Fibroblast of gingiva (primary cell): ENCODE measurements at regions not wholly inside any gene's neighbourhood (a gene's known extent, or its start where the extent isn't known, plus 50 kb on each side); places are given as distances from the start of the nearest gene placed in this dataset.

Experiments
- DNase-seq: peaks from one replicate; pipeline ENCODE4 v3.0.0-alpha.2; 2011; ENCODE audit warnings: low read depth

DNA sequence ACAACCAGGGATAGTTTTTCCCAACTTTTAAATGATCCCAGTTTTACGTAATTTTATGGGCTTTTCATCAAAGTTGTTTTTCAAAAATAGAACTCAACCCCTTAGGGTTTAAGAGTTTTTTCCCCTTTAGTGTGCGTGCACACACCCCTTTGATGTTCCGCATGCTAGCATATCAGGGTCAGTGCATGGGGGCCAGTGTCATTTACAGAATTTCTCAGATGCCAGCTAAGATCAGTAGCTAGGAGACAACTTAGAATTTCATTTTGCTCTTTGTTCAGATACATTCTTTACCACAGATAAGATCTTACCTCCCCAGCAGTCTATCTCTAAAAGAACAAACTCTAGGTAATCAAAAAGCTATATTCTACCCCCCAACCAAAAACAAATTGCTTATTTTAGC, 238.5 kb upstream of the SASH1 start:
- DNase-seq: no peak

DNA sequence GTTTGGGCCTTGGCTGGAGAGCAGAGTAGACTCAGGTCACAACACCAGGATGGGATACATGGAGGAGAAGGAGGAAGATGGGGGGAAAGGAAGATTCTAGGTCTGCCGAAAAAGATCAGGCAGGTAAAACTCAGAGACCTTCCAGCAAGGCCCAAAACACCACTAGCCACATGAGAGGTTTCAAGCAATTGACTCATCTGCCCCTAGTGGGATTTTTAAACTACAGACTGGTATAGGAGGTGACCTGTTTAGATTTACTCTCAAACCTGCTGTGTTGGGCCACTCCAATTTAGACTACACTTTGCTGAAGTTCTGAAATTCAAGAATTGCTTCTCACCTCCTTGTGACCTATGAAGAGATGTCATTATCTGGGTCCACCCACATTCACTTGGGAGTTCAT, 236.9 kb upstream of the SASH1 start:
- DNase-seq: no peak

DNA sequence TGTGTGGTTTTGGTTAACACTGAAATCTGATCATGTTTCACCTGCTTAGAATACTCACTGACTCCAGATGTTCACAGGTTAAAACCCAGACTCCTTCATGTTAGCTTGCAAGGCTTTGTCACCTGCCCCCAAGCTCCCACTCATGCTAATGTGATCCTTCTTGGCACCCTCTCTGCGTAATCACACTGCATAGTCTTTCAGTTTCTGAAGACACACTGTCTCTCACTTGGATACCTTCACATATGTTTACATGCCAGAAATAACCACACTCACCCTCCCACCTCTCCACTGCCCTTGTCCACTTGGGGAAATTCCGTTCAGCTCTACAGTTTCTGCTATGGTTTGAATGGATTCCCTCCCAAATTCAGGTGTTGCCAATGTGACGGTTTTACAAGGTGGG, 234.7 kb upstream of the SASH1 start:
- DNase-seq: no peak

DNA sequence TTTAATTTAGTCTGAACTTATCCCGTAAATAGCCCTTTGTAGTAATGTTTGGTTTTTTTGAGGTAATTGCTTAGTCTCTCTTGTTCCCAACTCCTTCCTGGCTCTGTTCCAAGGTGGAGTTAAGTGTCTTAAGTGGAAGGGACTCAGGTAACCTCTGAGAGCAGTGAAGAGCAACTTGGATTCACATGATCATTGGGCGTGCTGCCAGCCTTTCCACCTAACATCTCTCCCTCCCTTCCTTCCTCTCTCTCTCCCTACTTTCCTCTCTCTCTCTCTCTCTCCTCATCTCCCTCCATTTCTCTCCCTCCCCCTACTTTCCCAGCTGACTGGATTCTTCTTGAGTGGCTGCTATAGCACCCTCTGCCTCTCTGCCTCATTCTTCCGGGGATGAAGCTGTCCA, 232.9 kb upstream of the SASH1 start:
- DNase-seq: no peak

DNA sequence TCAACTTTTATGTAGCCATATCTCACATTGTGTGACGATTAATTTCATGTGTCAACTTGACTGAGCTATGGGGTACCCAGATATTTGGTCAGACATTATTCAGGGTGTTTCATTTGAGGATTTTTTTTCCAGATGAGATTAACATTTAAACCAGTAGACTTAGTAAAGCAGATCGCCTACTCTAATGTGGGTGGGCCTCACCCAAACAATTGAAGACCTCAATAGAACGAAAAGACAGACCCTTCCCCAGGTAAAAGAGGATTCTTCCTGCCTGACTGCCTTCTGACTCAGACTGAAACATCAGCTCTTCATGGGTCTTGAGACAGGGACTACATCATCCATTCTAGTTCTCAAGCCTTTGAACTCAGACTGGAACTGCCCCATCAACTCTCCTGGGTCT, 231.7 kb upstream of the SASH1 start:
- DNase-seq: no peak

DNA sequence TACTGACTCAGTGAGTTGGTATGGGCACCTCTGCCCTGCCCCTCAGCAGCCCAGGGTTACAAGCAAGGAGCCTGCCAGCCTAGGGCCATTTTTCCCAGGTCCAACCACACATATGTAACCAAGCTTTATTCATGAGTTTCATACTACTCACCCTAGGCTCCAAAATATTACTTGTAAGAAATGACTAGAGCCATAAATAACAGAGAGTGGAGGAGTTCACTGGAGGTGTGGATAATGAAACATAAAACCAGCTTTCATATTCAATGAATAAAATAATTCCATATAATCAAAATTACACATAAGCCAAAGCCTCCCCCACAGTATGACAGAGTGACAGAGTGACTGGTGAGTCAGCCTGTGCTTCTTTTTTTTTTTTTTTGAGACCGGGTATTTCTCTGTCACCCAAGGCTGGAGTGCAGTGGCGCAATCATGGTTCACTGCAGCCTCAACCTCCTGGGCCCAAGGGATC, 229.8 kb upstream of the SASH1 start:
- DNase-seq: no peak

DNA sequence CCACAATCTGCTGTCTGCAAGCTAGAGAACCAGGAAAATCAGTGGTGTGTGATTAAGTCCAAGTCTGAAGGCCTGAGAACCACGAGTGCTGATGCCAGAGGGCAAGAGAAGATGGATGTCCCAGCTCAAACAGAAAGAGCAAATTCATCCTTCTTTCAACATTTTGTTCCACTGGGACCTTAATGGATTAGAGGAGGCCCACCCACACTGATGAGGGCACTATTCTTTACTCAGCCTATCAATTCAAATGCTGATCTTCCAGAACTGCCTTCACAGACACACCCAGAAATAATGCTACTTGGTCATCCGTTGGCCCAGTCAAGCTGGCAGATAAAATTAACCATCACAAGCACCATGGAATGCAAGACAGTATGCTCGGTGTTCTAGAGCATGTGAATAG, 226.6 kb upstream of the SASH1 start:
- DNase-seq: no peak

DNA sequence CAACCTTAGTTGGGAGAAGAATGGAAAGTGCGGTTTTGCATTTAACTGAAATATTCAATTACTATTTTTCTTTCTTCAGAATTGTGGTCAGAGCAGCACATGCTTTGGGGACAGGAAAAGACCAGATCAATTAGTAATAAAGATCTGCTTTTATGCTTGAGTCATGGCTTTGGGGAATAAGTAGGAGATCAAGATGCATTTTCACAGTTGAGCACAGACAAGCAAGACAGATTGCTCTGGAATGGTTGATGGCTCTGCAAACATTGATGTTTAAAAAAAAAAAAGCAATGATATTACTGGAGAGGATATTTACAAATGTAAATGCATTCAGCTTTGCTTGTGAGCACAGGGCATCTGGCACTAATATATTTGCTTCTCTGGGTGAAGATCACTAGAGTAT, 224.4 kb upstream of the SASH1 start:
- no peak for DNase-seq

DNA sequence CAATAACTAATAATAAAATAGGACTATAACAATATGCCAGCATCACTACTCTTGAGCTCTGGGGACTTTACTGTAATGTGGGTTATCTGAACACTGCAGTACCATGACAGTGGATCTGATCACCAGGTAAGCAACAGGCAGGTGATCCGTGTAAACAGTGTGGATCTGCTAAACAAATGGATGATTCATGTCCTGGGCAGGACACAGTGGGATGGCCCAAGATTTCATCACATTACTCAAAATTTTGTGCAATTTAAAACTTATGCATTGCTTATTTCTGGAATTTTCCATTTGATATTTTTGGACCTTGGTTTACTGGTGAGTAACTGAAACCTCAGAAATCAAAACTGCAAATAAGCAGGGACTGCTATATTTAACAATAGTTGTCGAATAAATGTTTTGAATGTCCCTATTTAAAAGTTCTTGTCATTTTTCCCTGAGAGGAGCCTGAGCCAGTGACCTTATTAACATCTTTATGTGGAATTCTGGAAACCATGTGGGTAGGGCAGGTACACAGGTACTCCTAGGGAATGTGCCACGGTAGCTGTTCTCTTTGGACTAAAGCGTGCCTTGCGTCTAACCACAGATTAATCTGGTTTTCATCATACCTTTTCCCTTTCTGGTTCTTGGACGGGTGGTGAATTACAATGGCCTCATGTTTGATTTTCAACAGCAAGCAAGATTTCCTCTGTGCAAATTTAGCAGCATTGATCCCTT, 214.5 kb upstream of the SASH1 start:
- DNase-seq: peak; percentile 70

DNA sequence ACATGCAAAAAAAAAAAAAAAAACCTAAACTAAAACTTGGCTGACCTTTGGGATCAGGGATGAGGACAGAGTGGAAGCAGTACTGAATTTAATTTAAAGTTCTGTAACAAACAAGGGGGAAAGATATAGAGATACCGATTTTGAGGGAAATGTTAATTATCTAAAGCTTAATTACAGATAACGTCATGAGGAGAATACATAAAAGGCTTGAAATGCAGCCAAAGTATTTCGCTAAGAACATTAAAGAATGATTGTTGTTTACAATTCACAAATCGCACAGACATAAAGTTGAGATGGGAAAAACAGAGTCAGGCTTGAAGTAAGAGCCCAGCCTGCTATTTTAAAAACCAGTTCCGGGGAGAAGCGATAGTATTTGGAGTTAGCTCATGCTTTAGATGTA, 208.0 kb upstream of the SASH1 start:
- DNase-seq: no peak

DNA sequence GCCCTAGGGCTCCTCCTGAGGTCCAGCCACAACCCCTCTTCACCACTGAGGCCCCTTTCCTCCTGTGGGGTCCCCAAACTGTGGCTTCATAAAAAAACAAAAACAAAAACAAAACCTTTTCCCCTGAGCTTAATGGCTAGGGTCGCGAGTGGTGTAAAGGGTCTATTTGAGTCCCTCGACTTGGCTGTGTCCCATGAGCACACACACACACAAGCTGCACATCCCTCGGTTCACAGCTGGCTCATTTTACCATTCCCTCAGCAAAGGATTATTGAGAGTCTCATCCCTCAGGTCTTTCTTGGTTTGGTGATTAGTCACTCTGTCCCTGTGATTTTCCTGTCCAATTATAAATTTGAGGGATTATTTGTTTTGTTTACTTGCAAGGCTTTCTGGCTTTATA, 206.1 kb upstream of the SASH1 start:
- no peak for DNase-seq

DNA sequence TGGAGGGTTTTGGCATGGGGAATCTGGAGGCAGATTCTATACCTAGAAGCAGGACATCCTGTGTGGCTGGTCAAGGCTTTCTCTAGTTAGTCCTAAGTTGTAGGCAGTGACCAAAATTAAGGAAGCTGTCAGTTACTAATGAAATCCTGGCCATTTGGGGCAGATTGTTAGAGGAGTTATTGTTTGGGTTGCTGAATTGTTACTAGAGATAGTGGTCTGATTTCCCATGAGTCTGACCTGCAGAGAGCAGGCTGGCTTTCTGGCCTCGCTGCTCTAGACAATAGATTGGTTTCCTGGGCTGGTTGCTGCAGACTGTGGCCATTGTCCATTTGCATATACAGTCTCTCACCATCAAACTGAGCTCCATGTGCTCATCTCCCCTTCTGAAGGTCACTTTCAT, 205.0 kb upstream of the SASH1 start:
- no peak for DNase-seq

DNA sequence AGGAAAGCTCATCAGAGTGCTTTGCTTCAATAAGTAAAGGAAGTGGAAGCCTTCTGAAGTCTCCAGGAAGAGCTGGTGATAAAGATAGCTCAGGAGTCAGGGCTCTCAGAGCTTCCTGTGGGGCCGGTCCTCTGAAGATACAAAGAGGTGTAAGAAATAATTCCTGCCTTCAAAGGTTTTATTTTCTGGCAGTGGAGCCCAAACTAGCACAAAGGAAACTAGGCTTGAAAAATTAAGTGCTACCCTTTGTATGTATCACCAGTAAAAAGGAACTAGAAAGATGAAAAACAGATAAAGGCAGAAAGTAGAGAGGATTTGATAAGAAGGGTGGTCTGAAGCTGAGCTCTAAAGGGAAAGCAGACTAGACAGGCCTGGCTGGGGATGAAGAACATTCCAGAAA, 204.1 kb upstream of the SASH1 start:
- no peak for DNase-seq

DNA sequence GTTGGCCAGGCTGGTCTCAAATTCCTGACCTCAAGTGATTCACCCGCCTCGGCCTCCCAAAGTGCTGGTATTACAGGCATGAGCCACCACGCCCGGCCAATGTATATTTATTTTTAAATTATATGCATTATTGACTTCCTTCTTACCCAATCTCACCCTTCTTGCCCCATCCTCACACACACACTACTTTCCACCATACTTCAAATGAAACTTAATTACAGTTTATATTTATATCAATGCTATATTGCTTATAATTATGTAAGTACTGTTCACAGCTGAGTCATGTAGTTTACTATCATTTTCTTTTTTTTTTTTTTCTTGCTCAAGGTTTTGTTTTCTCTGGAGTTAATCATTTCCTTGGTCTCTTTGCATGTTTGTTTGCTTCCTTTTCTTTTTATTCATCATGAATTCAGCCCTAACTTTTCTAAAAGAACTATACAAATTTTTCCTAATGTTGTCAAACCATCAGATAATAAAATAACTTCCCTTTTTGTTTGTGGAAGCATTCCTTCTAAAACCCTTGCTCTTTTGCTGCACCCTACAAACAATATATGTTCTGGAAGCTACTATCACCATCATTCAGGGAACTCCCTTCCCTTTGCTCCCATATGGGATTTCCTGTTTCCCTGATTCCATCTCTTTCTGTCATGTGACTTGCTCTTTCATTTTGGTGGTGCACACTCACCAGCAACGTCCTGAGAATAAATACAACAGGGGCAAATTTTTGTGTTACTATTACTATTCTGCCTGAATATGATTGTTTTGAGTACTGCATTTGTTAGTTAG, 201.7 kb upstream of the SASH1 start:
- peak; percentile 21 for DNase-seq

DNA sequence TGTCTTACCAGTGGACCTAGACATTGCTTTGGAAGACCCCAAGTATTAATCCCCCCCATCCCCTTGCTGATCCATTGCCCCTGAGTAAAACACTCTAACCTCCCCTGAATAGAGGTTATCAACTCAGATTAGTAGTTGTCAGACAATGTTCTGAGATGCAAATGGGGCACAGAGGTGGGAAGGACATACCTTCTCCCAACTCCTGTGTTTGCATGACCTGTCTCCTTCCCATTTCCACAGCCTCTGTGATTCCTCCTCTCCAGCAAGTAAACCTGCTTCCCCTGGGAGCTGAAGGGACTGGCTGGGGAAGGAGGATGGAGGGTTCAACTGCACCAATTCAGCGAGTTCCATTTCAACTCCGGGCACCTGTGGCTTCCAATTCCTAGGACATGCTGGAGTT, 199.8 kb upstream of the SASH1 start:
- no peak for DNase-seq

DNA sequence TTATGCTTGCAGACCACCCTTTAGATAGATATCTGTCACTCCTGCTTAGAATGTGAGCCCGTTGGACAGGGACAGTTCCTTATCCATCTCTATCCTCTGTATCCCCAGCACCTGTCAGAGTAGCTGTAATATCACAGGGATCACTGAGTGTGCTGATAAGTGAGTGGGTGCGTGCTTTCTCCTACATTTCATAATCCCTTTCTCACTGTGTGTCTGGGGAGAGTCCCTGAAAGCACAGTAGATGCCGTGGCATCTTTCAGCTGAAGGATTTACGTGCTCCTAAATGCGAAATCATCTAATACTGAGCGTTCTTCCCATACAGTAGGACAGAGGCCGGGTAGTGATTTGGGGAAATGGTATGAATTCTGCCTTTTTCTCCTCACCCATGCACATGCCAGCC, 198.9 kb upstream of the SASH1 start:
- no peak for DNase-seq

DNA sequence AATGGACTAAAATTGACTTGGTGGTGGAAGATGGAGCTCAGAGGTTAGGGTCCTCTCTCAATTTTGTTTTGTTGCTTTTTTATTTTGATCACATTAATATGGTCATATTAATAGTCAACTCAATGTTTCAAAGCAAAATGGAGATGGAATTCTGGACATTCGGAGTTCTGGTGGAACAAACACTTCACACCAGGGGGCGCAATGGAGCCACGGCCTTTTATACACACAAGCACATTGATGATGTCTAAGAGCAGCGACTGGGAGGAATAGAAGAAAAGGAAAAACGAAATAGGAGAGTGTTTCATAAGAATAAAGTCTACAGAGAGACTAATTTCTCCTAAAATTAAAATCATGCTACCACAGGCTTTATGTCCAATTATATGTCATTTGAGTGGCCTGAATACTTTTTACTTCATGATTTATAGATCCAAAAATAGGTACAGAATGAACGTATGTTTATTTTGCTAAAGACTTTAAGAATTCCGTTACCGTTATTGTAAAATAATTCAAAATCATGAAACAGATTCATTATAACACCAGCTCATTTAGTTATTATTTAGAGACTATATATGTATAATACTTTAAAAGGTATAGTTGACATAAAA, 197.6 kb upstream of the SASH1 start:
- peak; percentile 44 for DNase-seq

DNA sequence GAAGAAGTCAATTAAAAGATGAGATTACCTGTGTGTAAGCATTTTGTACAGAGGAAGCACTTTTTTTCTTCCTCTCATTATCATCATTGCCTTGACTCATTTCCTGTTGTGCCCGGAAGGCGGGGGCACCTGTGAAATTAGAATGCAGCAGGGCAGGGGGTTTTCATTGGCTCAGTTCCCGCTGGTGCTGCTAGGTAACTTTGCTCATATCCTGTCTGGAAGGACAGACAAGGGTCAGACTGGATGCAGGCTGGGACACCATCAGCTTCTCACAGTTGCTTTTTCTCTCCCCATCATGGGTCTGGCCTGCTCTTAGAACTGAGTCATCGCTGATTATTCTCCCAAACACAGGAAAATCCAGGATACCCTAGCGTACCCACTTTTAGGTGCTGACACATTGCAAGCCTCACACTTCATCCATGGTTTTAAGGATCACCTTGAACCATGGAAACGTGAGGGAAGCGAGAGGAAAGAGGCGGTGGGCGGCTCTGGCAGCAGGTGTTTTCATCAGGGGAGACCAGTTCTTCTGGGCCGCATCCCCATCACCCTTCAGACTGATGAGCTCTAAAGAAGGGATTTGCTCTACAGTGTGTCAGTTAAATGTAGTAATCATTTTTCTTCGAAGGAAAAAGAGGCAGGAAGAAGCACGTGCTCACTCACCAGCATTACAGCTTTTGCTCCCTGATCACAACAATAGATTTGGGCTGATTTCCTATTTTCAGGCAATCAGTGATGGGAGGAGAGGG, 195.7 kb upstream of the SASH1 start:
- no peak for DNase-seq

DNA sequence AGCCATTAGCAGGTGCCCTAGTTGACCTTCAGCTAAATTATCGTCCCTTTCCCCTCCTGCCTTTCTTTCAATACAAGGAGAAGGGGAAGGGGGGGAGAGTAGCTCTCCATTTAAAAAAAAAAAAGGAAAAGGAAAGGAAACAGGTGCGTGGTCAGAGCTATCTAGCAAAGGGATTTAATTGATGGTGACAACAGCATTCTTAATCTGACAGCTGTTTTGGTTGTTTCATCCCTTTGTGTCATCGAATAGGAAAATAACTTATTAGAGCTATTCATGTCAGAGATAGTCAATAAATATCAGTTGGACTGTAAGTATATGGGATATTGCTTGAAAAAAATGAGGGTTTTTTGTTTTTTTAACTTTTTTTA, 195.2 kb upstream of the SASH1 start:
- DNase-seq: no peak

DNA sequence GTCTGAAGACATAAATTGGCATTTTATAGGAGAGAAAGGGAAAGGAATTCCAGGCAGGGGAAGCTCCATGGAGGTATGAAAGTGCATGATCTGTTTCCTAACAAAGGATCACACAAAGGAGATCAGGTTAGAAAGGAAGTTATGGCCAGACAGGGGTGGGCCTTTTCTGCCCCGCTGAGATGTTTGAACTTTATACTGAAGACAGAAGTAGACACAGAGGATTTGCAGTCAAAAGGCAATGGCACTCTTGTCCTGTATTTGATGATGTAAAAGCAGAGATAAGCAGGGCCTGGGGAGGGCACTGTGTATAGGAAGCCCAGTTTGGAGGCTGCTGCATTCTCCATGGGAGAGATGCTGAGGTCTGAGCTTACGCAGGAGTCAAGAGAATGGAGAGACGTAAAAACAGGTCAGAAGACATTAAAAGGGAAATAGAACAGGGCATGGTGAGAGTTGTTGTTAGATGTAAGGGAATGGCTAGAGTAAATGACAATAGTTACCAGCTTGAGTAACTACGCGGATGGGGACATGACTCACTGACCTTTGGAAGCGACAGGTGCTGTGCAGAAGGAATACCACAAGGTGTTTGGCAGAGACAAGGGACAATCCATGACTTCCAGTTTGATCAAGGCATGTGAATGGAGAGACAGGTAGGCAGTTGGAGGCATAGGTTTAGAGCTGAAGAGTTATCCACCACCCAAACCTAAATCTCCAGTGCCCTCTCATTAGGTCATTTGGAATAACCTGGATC, 190.6 kb upstream of the SASH1 start:
- no peak for DNase-seq

DNA sequence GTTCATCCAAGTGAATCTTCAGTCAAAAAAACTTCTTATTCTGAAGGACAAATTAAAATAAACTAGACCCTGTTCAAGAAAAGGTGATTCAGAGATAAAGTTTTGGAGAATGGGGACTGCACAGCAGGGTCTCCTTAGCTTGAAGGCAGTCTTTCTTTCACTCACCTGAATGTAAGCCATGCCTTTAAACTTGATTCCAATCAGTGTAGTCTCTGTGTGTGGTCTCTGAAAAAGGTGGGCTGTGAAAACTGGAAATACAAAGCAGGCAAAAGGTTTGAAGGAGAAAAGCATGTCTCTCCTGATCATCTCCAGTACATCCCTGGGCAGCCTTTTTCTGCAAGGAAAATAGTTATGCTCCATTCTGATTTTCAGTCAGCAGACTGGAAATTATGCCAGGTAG, 188.0 kb upstream of the SASH1 start:
- no peak for DNase-seq

DNA sequence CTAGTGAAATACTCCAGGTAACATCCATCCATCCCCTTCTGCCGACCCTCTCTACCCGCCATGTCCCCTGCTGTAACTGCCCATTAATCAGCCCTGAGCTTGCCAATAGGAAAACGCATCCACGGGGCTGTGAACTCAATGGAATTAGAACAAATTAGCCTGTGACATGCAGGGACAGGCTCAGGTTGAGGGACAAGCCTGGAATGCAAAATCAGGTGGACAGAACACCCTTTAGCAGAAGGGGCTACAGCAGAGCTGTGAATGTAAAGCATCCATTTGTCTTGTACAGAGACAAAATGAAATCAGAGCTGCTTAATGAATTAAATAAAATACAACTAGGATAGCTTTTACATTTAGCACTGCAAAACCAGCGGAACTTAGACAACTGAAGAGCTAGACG, 187.3 kb upstream of the SASH1 start:
- DNase-seq: no peak
